Activated CD4-positive, alpha-beta T cell treated with anti-CD3 and anti-CD28 coated beads for 36 hours (primary cell): ENCODE measurements at regions not wholly inside any gene's neighbourhood (a gene's known extent, or its start where the extent isn't known, plus 50 kb on each side); places are given as distances from the start of the nearest gene placed in this dataset.

Source experiments
- ATAC-seq: fragments of 200-7000 bp; cut with Tn5 transposase; one replicate; pipeline ENCODE4 v1.10.0; 2021; ENCODE audit warnings: mild to moderate bottlenecking, moderate library complexity
- CTCF ChIA-PET: fragments of 350-600 bp; sonication (Branson Sonifier 250); formaldehyde crosslinking; loops from one replicate; lab custom pipeline; 2021; ENCODE audit warnings: antibody characterized with exemption; lab: Charles Lee
- POLR2A ChIA-PET: fragments of 350-600 bp; sonication (Branson Sonifier 250); formaldehyde crosslinking; loops from one replicate; lab custom pipeline; 2021; ENCODE audit warnings: antibody characterized with exemption, inconsistent platforms; lab: Charles Lee
- DNase-seq: peaks from one replicate; pipeline ENCODE4 v3.0.0-alpha.2; 2020
- H3K27ac Mint-ChIP-seq: one replicate; pipeline ENCODE4 v1.8.0; 2021; ENCODE audit warnings: mixed read lengths
- H3K27me3 Mint-ChIP-seq: one replicate; pipeline ENCODE4 v1.8.0; 2021; ENCODE audit warnings: mixed read lengths
- H3K36me3 Mint-ChIP-seq: one replicate; pipeline ENCODE4 v1.8.0; 2021; ENCODE audit warnings: low read depth, mixed read lengths
- H3K4me1 Mint-ChIP-seq: one replicate; pipeline ENCODE4 v1.8.0; 2021; ENCODE audit warnings: mixed read lengths
- H3K4me3 Mint-ChIP-seq: one replicate; pipeline ENCODE4 v1.8.0; 2021; ENCODE audit warnings: mild to moderate bottlenecking, moderate library complexity, mixed read lengths
- H3K9me3 Mint-ChIP-seq: one replicate; pipeline ENCODE4 v1.8.0; 2021; ENCODE audit warnings: low read depth, mixed read lengths
- intact Hi-C, 2 experiments: fragments of 100-400 bp; cut with DNase I in 1 of 2; cut with micrococcal nuclease in 1 of 2; formaldehyde crosslinking; loops; one replicate each; pipeline versions ENCODE4 v1.14.2 to v1.15.1; 2022 to 2024; cut with DNase I, micrococcal nuclease

DNA sequence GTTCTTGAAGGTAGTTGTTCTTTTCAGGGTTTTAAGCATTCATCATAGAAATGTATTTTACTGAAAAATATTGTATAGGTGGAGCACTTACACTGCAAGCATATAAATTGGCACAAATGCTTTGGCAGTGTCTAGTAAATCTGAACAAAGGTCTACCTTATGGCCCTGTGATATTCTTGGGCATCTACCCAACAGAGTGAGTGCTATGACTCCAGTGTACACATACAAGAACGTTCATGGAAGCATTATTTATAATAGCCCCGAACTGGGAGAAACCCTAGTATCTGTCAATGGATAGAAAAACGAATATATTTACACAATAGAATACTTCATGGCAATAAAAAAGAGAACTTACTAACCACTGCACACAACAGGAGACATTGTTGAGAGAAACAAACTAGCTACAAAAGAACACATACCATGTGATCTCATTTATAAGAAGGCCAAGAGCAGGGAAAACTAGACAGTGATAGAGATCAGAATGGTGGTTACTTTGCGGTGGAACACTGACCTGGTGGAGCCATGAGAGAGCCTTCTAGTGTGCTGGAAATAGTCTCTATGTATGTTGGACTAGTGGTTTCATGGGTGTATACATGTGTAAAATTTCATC, 96.0 kb downstream of the MAB21L3 start:
- Mint-ChIP-seq H3K27me3 (peaks cover 2% of the 10 kb centered on the region), H3K36me3 (no peaks in the 10 kb centered on the region), H3K4me3 (no peak overlapping the region), H3K4me1 (no peaks in the 10 kb centered on the region), H3K9me3 (no peaks in the 10 kb centered on the region), H3K27ac (no peak overlapping the region)
- intact Hi-C loops, result no loop called here
- ChIA-PET CTCF (interaction anchor here (0.6 kb wide), 1 partner anchor 52 kb away, joined by 3 read pairs; no protein-coding TSS in a partner anchor), POLR2A (no interaction called here)
- ATAC-seq (no peak), DNase-seq (no peak)

DNA sequence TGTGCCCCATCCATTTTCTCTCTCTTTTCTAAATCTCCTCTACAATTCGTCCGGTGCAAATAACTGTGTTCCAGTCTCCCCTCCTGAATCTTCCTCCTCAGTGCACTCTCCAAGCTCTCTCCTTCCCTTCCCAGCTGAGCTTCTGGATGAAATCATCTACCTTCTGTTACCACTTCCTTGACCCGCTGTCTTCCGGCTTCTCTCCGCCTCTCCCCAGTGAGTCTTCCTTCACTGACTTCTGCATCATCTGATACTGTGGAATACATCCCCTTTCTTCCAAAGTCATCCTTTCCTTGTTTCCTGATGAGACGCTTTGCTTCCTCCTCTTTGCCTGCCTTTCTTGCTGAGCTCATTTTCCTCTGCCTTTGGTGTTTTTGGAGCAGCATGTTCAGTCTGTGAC, 96.9 kb downstream of the MAB21L3 start:
- no peak for DNase-seq
- Mint-ChIP-seq H3K27me3 (no peaks in the 10 kb centered on the region), H3K36me3 (no peaks in the 10 kb centered on the region), H3K4me3 (no peak overlapping the region), H3K4me1 (no peaks in the 10 kb centered on the region), H3K9me3 (no peaks in the 10 kb centered on the region), H3K27ac (no peak overlapping the region)
- CTCF ChIA-PET, result interaction anchor here (0.6 kb wide), 1 partner anchor 291 kb away, joined by 4 read pairs; no protein-coding TSS in a partner anchor
- intact Hi-C loops, result no loop called here
- POLR2A ChIA-PET, result no interaction called here
- ATAC-seq, result no peak

DNA sequence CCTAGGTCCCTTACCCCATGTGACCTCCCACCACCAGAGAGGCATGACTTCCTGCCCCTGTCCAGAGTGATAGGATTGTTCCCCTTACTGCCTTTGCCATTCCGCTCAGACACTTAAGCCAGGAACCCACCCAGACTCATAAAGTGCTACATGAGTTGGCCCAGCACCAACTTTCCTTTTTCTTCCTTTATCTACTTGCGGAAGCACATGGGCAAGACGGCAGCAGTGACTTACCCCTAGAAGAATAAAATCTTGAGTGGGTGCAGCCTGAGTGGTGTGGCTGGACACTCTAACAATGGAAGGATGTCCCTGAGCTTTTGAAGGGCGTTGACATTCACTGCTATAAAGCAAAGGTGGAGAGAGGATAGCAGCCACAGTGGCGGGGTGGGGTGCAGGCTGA, 100.1 kb downstream of the MAB21L3 start:
- CTCF ChIA-PET, result no interaction called here
- H3K4me3 Mint-ChIP-seq, result no peak overlapping the region
- POLR2A ChIA-PET, result no interaction called here
- no peak overlapping the region for H3K27ac Mint-ChIP-seq
- ATAC-seq (no peak), DNase-seq (no peak)
- H3K9me3 Mint-ChIP-seq, result no peaks in the 10 kb centered on the region
- H3K4me1 Mint-ChIP-seq, result no peaks in the 10 kb centered on the region
- H3K27me3 Mint-ChIP-seq, result no peaks in the 10 kb centered on the region
- H3K36me3 Mint-ChIP-seq, result no peaks in the 10 kb centered on the region
- intact Hi-C loops, result no loop called here

DNA sequence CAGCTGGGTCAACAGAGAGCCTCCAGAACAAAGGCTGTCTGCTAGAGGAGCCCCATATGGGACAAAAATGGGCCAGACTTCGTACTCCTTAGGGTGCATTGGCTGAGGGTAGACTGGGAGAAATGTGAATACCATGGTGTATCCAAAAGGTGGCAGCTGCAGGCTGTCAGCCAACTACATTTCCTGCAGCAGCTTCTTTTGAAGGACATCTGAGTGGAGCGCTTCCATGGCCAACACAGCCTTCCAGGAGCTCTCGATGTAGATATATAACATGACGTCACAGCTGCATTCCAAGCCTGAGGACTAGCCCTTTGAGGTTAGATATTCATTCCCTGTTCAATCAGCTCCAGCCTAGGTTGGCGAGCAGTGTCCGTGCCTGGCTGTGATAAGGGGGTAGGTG, 107.7 kb downstream of the MAB21L3 start:
- DNase-seq, result no peak
- H3K36me3 Mint-ChIP-seq, result no peaks in the 10 kb centered on the region
- no peak for ATAC-seq
- no peaks in the 10 kb centered on the region for H3K27me3 Mint-ChIP-seq
- intact Hi-C loops, result no loop called here
- H3K4me1 Mint-ChIP-seq, result no peaks in the 10 kb centered on the region
- H3K27ac Mint-ChIP-seq, result no peak overlapping the region
- CTCF ChIA-PET, result interaction anchor here (0.6 to 1.1 kb wide), 2 partner anchors 80 to 272 kb away, joined by 3 to 4 read pairs; no protein-coding TSS in a partner anchor
- no peak overlapping the region for H3K4me3 Mint-ChIP-seq
- POLR2A ChIA-PET, result no interaction called here
- H3K9me3 Mint-ChIP-seq, result no peaks in the 10 kb centered on the region

DNA sequence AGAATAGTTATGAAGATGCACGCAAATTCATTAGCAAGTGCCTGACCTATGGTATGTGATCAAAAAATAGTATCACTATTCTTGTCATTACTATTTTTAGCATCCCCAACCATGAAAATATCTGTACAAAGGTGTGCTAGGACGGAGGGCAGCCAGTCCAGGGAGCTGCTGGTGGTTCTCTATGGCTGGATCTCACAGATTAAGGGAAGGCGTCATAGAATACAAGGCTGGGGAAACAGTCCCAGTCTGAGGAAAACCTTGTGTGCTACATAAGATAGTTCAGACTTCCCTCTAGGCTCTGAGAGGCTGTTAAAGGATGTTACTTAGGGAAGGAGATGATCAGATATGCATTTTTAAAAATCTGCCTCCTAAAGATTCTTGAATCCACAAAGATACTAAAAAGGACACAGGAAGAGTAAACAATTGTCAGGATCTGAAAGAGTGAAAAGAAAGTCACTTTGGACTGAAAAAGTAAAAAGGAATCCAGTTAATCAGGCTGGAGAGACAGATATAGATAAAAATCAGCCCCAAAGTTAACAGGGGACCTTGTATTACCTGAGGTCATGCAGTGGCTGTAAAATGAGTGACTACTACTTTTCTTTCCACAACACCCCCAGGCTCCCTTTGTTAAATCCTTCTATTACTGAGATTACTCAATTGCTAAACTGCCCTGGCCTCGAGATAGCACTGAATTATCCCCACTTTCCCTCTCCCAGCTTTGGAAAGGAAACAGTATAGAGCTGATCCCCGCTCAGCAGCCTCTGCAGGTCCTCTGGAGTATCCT, 108.6 kb downstream of the MAB21L3 start:
- ChIA-PET POLR2A (no interaction called here), CTCF (interaction anchor here (1.0 kb wide), 1 partner anchor 26 kb away, joined by 3 read pairs; no protein-coding TSS in a partner anchor)
- no peak for DNase-seq
- H3K4me1 Mint-ChIP-seq, result no peaks in the 10 kb centered on the region
- no peaks in the 10 kb centered on the region for H3K27me3 Mint-ChIP-seq
- no peaks in the 10 kb centered on the region for H3K9me3 Mint-ChIP-seq
- ATAC-seq, result no peak
- H3K27ac Mint-ChIP-seq, result no peak overlapping the region
- intact Hi-C loops, result no loop called here
- H3K36me3 Mint-ChIP-seq, result no peaks in the 10 kb centered on the region
- H3K4me3 Mint-ChIP-seq, result no peak overlapping the region

DNA sequence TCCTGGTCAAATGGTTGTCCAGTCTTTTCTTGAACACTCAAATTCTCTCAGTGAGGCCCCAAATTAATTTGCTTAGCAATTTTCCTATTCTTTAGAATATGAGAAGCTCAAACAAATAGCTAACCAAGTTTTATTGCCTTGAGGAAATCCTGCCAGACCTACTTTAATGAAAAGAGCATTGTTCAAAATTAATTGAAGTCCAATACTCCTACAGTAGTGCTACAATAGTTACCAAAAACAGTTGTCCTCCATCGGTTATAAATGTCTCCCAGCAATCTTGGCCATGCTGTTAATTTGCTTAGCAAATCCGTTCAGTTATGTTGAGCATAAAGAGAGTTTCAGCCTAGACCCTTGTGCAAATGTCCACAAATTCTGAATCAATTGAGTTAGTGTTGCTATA, 112.9 kb downstream of the MAB21L3 start:
- no peak overlapping the region for H3K4me3 Mint-ChIP-seq

DNA sequence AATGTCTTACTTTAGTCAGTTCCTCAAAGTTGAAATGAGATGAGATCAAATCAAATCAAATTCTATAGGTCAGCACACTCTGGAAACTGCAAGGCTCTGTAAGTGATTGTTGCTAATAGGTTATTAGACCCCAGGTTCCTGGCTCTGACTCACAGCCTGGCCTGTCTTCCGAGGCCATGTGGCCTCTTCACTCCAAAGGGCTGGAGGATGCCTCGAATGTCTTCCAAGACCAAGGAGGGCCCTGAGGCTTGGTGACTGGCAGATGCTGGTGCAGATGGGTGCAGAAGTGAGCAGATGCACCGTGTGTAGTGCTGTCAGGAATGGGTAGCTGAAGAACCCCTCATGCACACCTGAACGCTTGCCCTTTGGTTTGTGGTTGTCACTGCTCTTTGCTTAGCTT, 113.4 kb downstream of the MAB21L3 start:
- ChIA-PET CTCF (interaction anchor here (1.1 to 1.4 kb wide), 2 partner anchors 15 to 86 kb away, joined by 3 read pairs; no protein-coding TSS in a partner anchor), POLR2A (no interaction called here)
- H3K36me3 Mint-ChIP-seq, result no peaks in the 10 kb centered on the region
- H3K9me3 Mint-ChIP-seq, result no peaks in the 10 kb centered on the region
- no peaks in the 10 kb centered on the region for H3K27me3 Mint-ChIP-seq
- no peaks in the 10 kb centered on the region for H3K4me1 Mint-ChIP-seq
- H3K27ac Mint-ChIP-seq, result no peak overlapping the region
- no peak for ATAC-seq
- no peak for DNase-seq
- intact Hi-C loops, result no loop called here
- no peak overlapping the region for H3K4me3 Mint-ChIP-seq

More for the DNA sequence above, 112.9 kb downstream of the MAB21L3 start:
- ChIA-PET POLR2A (no interaction called here), CTCF (interaction anchor here (1.1 to 1.6 kb wide), 3 partner anchors 15 to 261 kb away, joined by 3 to 6 read pairs (median 3); no protein-coding TSS in a partner anchor)
- intact Hi-C loops, result no loop called here
- Mint-ChIP-seq H3K4me1 (no peaks in the 10 kb centered on the region), H3K27ac (no peak overlapping the region), H3K9me3 (no peaks in the 10 kb centered on the region), H3K27me3 (no peaks in the 10 kb centered on the region), H3K36me3 (no peaks in the 10 kb centered on the region)
- no peak for ATAC-seq
- no peak for DNase-seq

DNA sequence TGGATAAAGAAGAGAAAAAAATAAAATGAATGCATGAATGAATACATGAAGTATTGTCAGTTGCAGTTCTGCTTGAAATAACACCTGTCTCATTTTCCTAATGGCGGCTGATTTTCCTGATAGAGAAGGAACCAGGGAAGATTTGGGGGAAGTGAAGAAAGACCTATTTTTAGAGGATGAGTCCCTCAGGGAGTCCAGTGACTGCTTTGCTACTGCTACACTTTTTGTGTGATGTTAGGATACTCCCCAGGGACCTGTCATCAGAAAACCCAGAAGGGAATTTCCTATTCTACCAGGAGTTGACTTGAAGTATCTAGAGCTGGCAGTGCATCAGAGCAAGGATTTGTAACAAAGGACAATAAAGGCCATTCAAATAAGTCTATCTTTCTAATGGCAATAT, 114.8 kb downstream of the MAB21L3 start:
- no peak overlapping the region for H3K27ac Mint-ChIP-seq
- H3K4me3 Mint-ChIP-seq, result no peak overlapping the region
- ChIA-PET CTCF (no interaction called here), POLR2A (no interaction called here)
- intact Hi-C loops, result no loop called here
- H3K36me3 Mint-ChIP-seq, result no peaks in the 10 kb centered on the region
- no peaks in the 10 kb centered on the region for H3K9me3 Mint-ChIP-seq
- peaks cover 5% of the 10 kb centered on the region for H3K4me1 Mint-ChIP-seq
- no peaks in the 10 kb centered on the region for H3K27me3 Mint-ChIP-seq
- ATAC-seq, result no peak
- DNase-seq, result no peak

DNA sequence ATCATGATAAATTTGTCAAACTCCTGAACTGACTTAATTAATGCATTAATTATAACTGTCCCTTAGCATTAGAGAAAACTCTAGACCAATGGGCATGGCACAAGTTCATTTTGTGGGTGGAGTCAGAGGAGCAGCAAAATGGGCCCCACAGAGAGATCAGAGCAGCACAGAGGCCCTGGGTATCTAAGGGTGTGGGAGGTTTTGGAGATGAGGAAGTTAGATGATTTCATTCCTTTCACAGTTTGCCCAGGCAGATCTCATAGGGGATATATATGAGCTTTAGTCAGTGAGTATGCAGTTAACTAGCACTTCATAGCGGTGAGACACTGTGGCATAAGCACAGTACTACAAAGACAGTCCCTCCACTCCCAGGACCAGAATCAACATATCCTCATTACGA, 117.3 kb downstream of the MAB21L3 start:
- ChIA-PET POLR2A (no interaction called here), CTCF (interaction anchor here (1.8 kb wide), 1 partner anchor 257 kb away, joined by 9 read pairs; no protein-coding TSS in a partner anchor)
- Mint-ChIP-seq H3K9me3 (no peaks in the 10 kb centered on the region), H3K4me1 (peaks cover 11% of the 10 kb centered on the region), H3K27ac (no peak overlapping the region), H3K36me3 (no peaks in the 10 kb centered on the region), H3K4me3 (no peak overlapping the region), H3K27me3 (no peaks in the 10 kb centered on the region)
- DNase-seq (no peak), ATAC-seq (peak; percentile 36)
- intact Hi-C loops, result no loop called here

DNA sequence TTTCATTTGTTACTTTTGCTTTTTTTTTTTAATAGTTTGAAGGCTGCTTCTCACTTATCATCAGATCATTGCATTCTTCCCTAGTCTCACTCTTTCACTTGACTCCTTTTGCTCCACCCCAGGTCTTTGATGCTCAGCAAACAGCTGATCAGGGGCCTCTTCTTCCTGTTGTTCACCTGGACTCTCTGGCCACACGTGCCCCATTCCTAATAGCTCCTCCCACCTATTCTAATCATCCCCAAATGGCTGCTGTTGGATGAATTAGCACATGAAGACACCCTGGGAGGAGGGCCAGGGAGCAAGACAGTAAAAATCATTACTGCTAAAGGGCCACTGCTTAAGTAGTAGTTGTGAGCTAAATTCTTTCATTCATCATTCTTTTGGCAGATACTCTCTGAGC, 119.5 kb downstream of the MAB21L3 start:
- DNase-seq (no peak), ATAC-seq (no peak)
- H3K4me1 Mint-ChIP-seq, result peaks cover 13% of the 10 kb centered on the region
- no peak overlapping the region for H3K4me3 Mint-ChIP-seq
- H3K9me3 Mint-ChIP-seq, result no peaks in the 10 kb centered on the region
- intact Hi-C loops, result no loop called here
- ChIA-PET CTCF (interaction anchor here (1.2 to 1.6 kb wide), 3 partner anchors 12 to 253 kb away, joined by 3 to 4 read pairs (median 3); no protein-coding TSS in a partner anchor), POLR2A (no interaction called here)
- H3K27ac Mint-ChIP-seq, result no peak overlapping the region
- no peaks in the 10 kb centered on the region for H3K27me3 Mint-ChIP-seq
- no peaks in the 10 kb centered on the region for H3K36me3 Mint-ChIP-seq

DNA sequence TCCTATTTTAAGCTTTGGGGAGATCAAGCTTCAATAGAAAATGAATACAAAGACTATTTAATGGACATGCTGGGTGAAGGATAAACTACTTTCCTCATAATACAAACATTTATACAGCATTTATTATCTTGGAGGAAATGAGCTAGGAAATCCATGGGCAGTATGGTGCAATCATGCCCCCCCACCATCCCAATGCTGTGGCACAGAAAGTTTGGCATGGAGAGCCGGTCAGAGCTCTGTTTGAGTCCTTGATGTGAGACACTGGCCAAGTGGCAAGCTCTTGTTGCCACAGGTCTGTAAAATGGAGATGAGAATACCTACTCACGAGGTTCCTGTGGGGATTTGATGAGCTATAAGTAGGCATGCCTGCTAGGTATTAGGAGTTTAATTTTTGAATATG, 120.6 kb downstream of the MAB21L3 start:
- intact Hi-C loops, result no loop called here
- no peak overlapping the region for H3K4me3 Mint-ChIP-seq
- no peaks in the 10 kb centered on the region for H3K27me3 Mint-ChIP-seq
- CTCF ChIA-PET, result interaction anchor here (1.2 to 1.6 kb wide), 3 partner anchors 11 to 252 kb away, joined by 3 to 4 read pairs (median 3); no protein-coding TSS in a partner anchor
- no peaks in the 10 kb centered on the region for H3K9me3 Mint-ChIP-seq
- DNase-seq (no peak), ATAC-seq (no peak)
- H3K36me3 Mint-ChIP-seq, result no peaks in the 10 kb centered on the region
- POLR2A ChIA-PET, result no interaction called here
- no peak overlapping the region for H3K27ac Mint-ChIP-seq
- H3K4me1 Mint-ChIP-seq, result peaks cover 13% of the 10 kb centered on the region
